CD14-positive monocyte (primary cell): ENCODE measurements at regions not wholly inside any gene's neighbourhood (a gene's known extent, or its start where the extent isn't known, plus 50 kb on each side); places are given as distances from the start of the nearest gene placed in this dataset.

ENCODE experiments used
- DNase-seq, 3 donors: peaks; one replicate each; pipeline ENCODE4 v3.0.0-alpha.2; 2011 to 2022
- H2AFZ ChIP-seq: 2 replicates; pipeline ENCODE4 v1.6.0; 2012; ENCODE audit warnings: mild to moderate bottlenecking, low read depth, low read length, inconsistent platforms; ENCODE audit not compliant: insufficient read depth, poor library complexity, severe bottlenecking
- H3K27ac ChIP-seq, 2 donors: 1 replicate in 1 of 2; 2 replicates in 1 of 2; pipeline ENCODE4 v1.5.1; 2012 to 2013; ENCODE audit warnings: low read length in 2 of 2, control low read depth in 1 of 2, inconsistent platforms in 1 of 2, low read depth in 1 of 2, mild to moderate bottlenecking in 1 of 2
- H3K27me3 ChIP-seq, 2 donors: one replicate each; pipeline versions ENCODE4 v1.6.0 to v1.6.1; 2011 to 2013; ENCODE audit warnings: low read length in 2 of 2; ENCODE audit not compliant: control insufficient read depth in 2 of 2, insufficient read depth in 2 of 2
- H3K36me3 ChIP-seq, 2 donors: replicated peaks in 1 of 2; 1 replicate in 1 of 2; 2 replicates in 1 of 2; pipeline versions ENCODE4 v1.5.1 to v1.6.1; 2012 to 2013; ENCODE audit warnings: low read length in 2 of 2, control low read depth in 1 of 2, inconsistent platforms in 1 of 2, mild to moderate bottlenecking in 1 of 2; ENCODE audit not compliant: insufficient read depth in 2 of 2, control insufficient read depth in 1 of 2
- H3K4me1 ChIP-seq, 2 donors: 1 replicate in 1 of 2; 2 replicates in 1 of 2; pipeline versions ENCODE4 v1.5.1 to v1.6.1; 2012 to 2013; ENCODE audit warnings: low read length in 2 of 2, control low read depth in 1 of 2, inconsistent platforms in 1 of 2, mild to moderate bottlenecking in 1 of 2, moderate library complexity in 1 of 2; ENCODE audit not compliant: insufficient read depth in 2 of 2, control insufficient read depth in 1 of 2
- H3K4me2 ChIP-seq: replicated peaks from 2 replicates; pipeline ENCODE3; 2012; ENCODE audit warnings: low read length, moderate library complexity, mild to moderate bottlenecking; ENCODE audit not compliant: poor library complexity, severe bottlenecking; ENCODE audit errors: extremely low read depth
- H3K4me3 ChIP-seq, 3 experiments: fragments of 200-600 bp in 1 of 3; sonication (generic) in 1 of 3; replicated peaks in 1 of 3; 1 replicate in 2 of 3; 2 replicates in 1 of 3; pipeline ENCODE4 v1.5.1; 2011 to 2013; ENCODE audit warnings: low read length in 3 of 3, mild to moderate bottlenecking in 3 of 3, control low read depth in 2 of 3, low read depth in 2 of 3, inconsistent platforms in 1 of 3, moderate library complexity in 1 of 3
- H3K79me2 ChIP-seq: 2 replicates; pipeline ENCODE4 v1.6.0; 2012; ENCODE audit warnings: mild to moderate bottlenecking, control low read depth, inconsistent platforms, low read length, moderate library complexity; ENCODE audit not compliant: insufficient read depth
- H3K9ac ChIP-seq: 2 replicates; pipeline ENCODE4 v1.6.0; 2017; ENCODE audit warnings: low read length, mild to moderate bottlenecking; ENCODE audit not compliant: insufficient read depth, poor library complexity, severe bottlenecking
- H3K9me3 ChIP-seq, 2 donors: replicated peaks in 1 of 2; 1 replicate in 1 of 2; 2 replicates in 1 of 2; pipeline versions ENCODE4 v1.5.1 to v1.6.1; 2012 to 2013; ENCODE audit warnings: low read length in 2 of 2, control low read depth in 1 of 2; ENCODE audit not compliant: control insufficient read depth in 1 of 2, insufficient read depth in 1 of 2
- H4K20me1 ChIP-seq: 2 replicates; pipeline ENCODE4 v1.6.0; 2012; ENCODE audit warnings: mild to moderate bottlenecking, low read length, control low read depth, moderate library complexity; ENCODE audit not compliant: insufficient read depth
- H3K27ac Mint-ChIP-seq, 7 donors: one replicate each; pipeline ENCODE4 v1.8.0; 2020; ENCODE audit warnings: mild to moderate bottlenecking in 7 of 7, mixed read lengths in 7 of 7, moderate library complexity in 6 of 7, inconsistent platforms in 2 of 7
- H3K27me3 Mint-ChIP-seq, 3 donors: one replicate each; pipeline ENCODE4 v1.8.0; 2021 to 2022; ENCODE audit warnings: low read depth in 3 of 3, mild to moderate bottlenecking in 3 of 3, mixed read lengths in 3 of 3, moderate library complexity in 3 of 3, inconsistent platforms in 1 of 3
- H3K36me3 Mint-ChIP-seq, 2 donors: one replicate each; pipeline ENCODE4 v1.8.0; 2020; ENCODE audit warnings: mixed read lengths in 2 of 2, inconsistent platforms in 1 of 2, mild to moderate bottlenecking in 1 of 2
- H3K4me1 Mint-ChIP-seq: one replicate; pipeline ENCODE4 v1.8.0; 2020; ENCODE audit warnings: mild to moderate bottlenecking, mixed read lengths
- H3K4me3 Mint-ChIP-seq, 2 donors: one replicate each; pipeline ENCODE4 v1.8.0; 2020; ENCODE audit warnings: mild to moderate bottlenecking in 2 of 2, mixed read lengths in 2 of 2, moderate library complexity in 1 of 2
- H3K9me3 Mint-ChIP-seq, 7 donors: one replicate each; pipeline ENCODE4 v1.8.0; 2020 to 2022; ENCODE audit warnings: mixed read lengths in 7 of 7, mild to moderate bottlenecking in 6 of 7, moderate library complexity in 6 of 7, inconsistent platforms in 2 of 7
- CTCF ChIP-seq: fragments of 200-600 bp; IDR thresholded peaks from one replicate; pipeline ENCODE4 v1.8.0; 2022; ENCODE audit warnings: antibody characterized with exemption, mild to moderate bottlenecking
- WGBS: methylation state at CpG from one replicate; pipeline ENCODE4 v1.1.5; 2013; ENCODE audit warnings: missing lambda C conversion rate; ENCODE audit not compliant: insufficient coverage; 5-methylcytosine and 5-hydroxymethylcytosine counted together
- intact Hi-C, 2 donors: fragments of 100-400 bp; cut with micrococcal nuclease; formaldehyde crosslinking; loops; one replicate each; pipeline versions ENCODE4 v1.15.0 to v1.15.1; 2023

DNA sequence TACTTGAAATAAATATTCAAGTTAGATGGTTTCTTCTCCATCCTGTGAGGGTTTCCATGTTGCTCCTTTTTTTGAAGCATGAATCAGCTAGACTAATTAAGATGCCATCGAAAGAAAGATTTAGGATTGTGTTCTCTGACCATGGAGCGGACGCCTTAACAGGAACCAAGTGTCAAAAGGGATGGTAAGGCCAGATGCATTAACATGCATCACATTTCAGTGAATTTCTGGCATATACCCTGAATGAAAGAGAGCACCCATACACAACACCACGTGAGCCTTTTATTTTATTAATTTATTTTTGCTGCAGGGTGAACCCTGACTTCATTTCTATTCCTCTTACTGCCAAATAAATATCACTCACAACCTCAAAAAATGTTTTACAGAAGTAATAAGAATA is 1045.3 kb upstream of the ARRDC3 start:
- H3K27ac ChIP-seq = no peak overlapping the region
- H3K27me3 ChIP-seq = no peaks in the 10 kb centered on the region
- H3K4me1 ChIP-seq = no peaks in the 10 kb centered on the region
- peaks cover 0 to 6% of the 10 kb centered on the region in 2 donors for H3K9me3 ChIP-seq
- H3K9ac ChIP-seq = no peak overlapping the region
- H3K36me3 Mint-ChIP-seq = no peaks in the 10 kb centered on the region
- no peaks in the 10 kb centered on the region for H3K27me3 Mint-ChIP-seq
- H3K9me3 Mint-ChIP-seq = peaks cover 2 to 12% (median 5%) of the 10 kb centered on the region in 7 donors
- H3K79me2 ChIP-seq = no peaks in the 10 kb centered on the region
- no peak overlapping the region for H3K27ac Mint-ChIP-seq
- 100% methylated on average over 1 of the region's 4 CpGs for WGBS
- H4K20me1 ChIP-seq = no peaks in the 10 kb centered on the region
- no peak overlapping the region for H3K4me3 ChIP-seq
- H3K4me1 Mint-ChIP-seq = no peaks in the 10 kb centered on the region
- H2AFZ ChIP-seq = no peak overlapping the region
- TF ChIP-seq CTCF = no peak
- intact Hi-C loops = no loop called here
- no peak for DNase-seq
- no peaks in the 10 kb centered on the region for H3K36me3 ChIP-seq
- H3K4me2 ChIP-seq = no peak overlapping the region
- H3K4me3 Mint-ChIP-seq = no peak overlapping the region

DNA sequence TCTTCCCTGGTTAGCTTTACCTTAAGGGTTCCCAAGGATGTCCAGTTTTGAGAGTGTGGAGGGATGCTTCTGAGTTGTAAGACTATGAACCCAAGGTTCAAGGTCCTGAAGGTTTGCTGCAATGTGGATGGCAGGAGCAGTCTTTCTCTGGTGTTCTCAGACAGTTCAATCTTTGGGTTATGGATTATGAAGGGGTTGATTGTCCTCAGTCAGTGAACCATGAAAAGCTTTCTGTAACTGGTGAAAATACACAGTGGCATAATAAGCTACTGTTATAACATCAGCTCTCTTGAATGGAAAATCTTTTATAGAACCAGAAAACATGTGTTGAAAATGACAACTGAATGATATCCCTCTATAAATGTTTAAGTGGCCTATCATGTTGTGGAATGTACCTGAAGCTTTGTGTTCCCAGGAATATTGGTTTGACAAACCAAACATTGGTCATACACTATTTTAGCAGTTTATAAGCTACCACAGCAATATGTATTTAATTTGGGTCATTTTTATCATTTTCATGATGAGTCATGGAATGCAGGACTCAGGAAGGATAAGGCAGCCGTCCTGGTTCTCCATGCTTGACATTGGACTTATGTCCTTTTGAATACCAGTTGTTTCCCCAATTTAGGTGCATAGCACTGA is 1041.8 kb upstream of the ARRDC3 start:
- no peak overlapping the region for H3K27ac Mint-ChIP-seq
- no peak overlapping the region for H3K9ac ChIP-seq
- H3K4me1 Mint-ChIP-seq = no peaks in the 10 kb centered on the region
- no peak for DNase-seq
- no peaks in the 10 kb centered on the region for H3K79me2 ChIP-seq
- H3K27ac ChIP-seq = no peak overlapping the region
- H3K27me3 Mint-ChIP-seq = no peaks in the 10 kb centered on the region
- H3K9me3 ChIP-seq = peaks cover 4 to 13% of the 10 kb centered on the region in 2 donors
- no peak overlapping the region for H2AFZ ChIP-seq
- peaks cover 0 to 11% (median 4%) of the 10 kb centered on the region in 7 donors for H3K9me3 Mint-ChIP-seq
- H3K4me2 ChIP-seq = no peak overlapping the region
- whole genome bisulfite sequencing = 100% methylated on average over 1 of the region's 1 CpG
- no peak overlapping the region for H3K4me3 ChIP-seq
- H3K36me3 Mint-ChIP-seq = no peaks in the 10 kb centered on the region
- H3K4me3 Mint-ChIP-seq = no peak overlapping the region
- no peak for TF ChIP-seq CTCF
- no peaks in the 10 kb centered on the region for H4K20me1 ChIP-seq
- intact Hi-C loops = no loop called here
- no peaks in the 10 kb centered on the region for H3K27me3 ChIP-seq
- H3K36me3 ChIP-seq = no peaks in the 10 kb centered on the region
- no peaks in the 10 kb centered on the region for H3K4me1 ChIP-seq
